GM12864 (cell line): ENCODE measurements at regions not wholly inside any gene's neighbourhood (a gene's known extent, or its start where the extent isn't known, plus 50 kb on each side); places are given as distances from the start of the nearest gene placed in this dataset.

Experiments used
- DNase-seq: peaks from one replicate; pipeline ENCODE4 v3.0.0-alpha.2; 2011; ENCODE audit warnings: low read depth
- H3K4me3 ChIP-seq: 2 replicates; pipeline ENCODE4 v1.5.1; 2011; ENCODE audit warnings: mild to moderate bottlenecking, low read depth, low read length, control low read depth
- CTCF ChIP-seq: IDR thresholded peaks from 2 replicates; pipeline ENCODE4 v1.5.1; 2011; ENCODE audit warnings: low read depth, mild to moderate bottlenecking, moderate library complexity, low read length, control low read depth, inconsistent platforms; ENCODE audit errors: missing control alignments

GRCh38 chr18:56186319-56186718 lies 452.1 kb downstream of the TXNL1 start:
- no peak overlapping the region for H3K4me3 ChIP-seq
- DNase-seq, result no peak
- no peak for TF ChIP-seq CTCF

- H3K4me3 ChIP-seq, result no peak overlapping the region
- TF ChIP-seq CTCF, result no peak
- no peak for DNase-seq
These were observed 453.3 kb downstream of the TXNL1 start for GRCh38 chr18:56185126-56185525.

DNA sequence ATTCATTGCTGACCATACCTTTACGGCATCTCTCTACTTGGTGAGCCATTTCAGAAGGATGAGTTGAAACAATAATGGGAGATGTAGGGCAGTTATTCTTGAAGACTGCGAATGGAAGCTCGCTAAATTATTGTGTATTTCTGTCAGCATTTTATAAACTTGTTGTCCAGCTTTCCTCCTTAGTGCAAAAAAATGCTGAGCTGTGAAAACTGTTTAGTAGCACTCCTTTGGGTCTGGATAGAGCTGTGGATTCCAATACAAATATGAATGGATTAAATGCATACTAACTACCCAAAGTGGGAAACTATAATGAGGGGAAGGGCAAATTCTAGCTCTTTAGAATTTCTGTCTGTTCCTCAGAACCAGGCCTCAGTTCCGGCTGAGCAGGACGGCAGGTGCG lies 461.6 kb downstream of the TXNL1 start:
- no peak for DNase-seq
- TF ChIP-seq CTCF, result no peak
- H3K4me3 ChIP-seq, result no peak overlapping the region

DNA sequence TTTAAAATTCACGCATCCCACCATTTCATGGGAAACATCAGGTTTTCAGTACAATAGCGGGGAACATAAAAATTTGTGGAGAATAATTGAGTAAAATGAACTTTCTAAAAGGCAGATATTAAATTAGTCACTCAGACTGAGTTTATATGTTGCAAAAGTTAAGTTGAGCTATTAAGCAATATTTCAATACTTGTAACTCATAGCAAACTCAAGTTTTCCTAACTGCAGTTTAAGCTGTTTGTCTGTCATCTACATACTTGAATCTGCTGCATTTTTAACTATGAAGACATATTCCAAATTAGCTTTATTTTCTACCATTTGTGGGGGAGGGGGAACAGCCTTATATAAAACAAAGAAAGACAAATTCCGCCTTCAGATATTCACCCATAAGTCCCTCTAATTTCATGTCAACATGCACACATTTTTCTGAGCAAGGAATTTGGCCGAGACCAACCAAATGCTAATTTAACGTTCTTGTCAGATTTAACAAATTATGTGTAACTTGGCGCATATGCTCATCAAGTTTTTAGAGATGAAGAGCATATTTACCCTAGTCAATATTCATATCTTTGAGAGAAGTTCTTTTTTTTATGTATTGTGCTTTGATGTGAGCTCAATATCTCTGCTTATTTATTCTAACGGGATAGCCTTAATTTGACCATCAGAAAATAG lies 462.9 kb downstream of the TXNL1 start:
- no peak overlapping the region for H3K4me3 ChIP-seq
- TF ChIP-seq CTCF, result no peak
- DNase-seq, result no peak

GRCh38 chr18:56173542-56174220 lies 464.7 kb downstream of the TXNL1 start:
- no peak overlapping the region for H3K4me3 ChIP-seq
- no peak for TF ChIP-seq CTCF
- no peak for DNase-seq

- no peak for TF ChIP-seq CTCF
- no peak overlapping the region for H3K4me3 ChIP-seq
- DNase-seq, result no peak
These were observed 465.9 kb downstream of the TXNL1 start for GRCh38 chr18:56172527-56172926.

DNA sequence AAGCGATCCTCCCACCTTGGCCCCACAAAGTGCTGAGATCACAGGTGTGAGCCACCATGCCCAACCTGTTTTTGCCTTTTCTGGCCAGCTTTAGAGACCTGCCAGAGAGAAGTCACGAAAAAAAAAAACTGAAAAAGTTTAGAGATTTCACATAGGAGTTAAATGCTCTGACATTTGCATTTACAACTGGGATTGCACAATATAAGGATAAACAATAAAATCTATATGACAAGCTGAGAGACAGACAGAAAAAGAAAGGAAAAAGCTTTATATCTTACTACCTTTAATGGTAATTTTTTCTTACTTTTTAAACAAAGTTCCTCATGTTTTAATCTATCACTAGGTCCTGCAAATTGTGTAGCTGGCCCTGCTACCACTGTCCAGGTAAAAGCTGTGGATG lies 466.5 kb downstream of the TXNL1 start:
- H3K4me3 ChIP-seq, result no peak overlapping the region
- TF ChIP-seq CTCF, result no peak
- DNase-seq, result no peak
